Naive B cell (primary cell): ENCODE measurements at regions not wholly inside any gene's neighbourhood (a gene's known extent, or its start where the extent isn't known, plus 50 kb on each side); places are given as distances from the start of the nearest gene placed in this dataset.

Source experiments
- ATAC-seq, 2 donors: fragments of 150-1000 bp; cut with Tn5 transposase; 2 replicates each; pipeline ENCODE4 v1.10.0; 2021; ENCODE audit warnings: low read depth in 2 of 2, mild to moderate bottlenecking in 2 of 2, moderate library complexity in 2 of 2
- DNase-seq: peaks from one replicate; pipeline ENCODE4 v3.0.0; 2022
- H3K27ac Mint-ChIP-seq, 6 donors: one replicate each; pipeline ENCODE4 v1.8.0; 2020 to 2022; ENCODE audit warnings: mild to moderate bottlenecking in 6 of 6, mixed read lengths in 6 of 6, moderate library complexity in 5 of 6, inconsistent platforms in 2 of 6
- H3K27me3 Mint-ChIP-seq, 3 donors: one replicate each; pipeline ENCODE4 v1.8.0; 2021 to 2022; ENCODE audit warnings: mixed read lengths in 3 of 3, mild to moderate bottlenecking in 1 of 3
- H3K36me3 Mint-ChIP-seq, 2 donors: one replicate each; pipeline ENCODE4 v1.8.0; 2020 to 2022; ENCODE audit warnings: mixed read lengths in 2 of 2, inconsistent platforms in 1 of 2, mild to moderate bottlenecking in 1 of 2
- H3K4me1 Mint-ChIP-seq, 3 donors: one replicate each; pipeline ENCODE4 v1.8.0; 2020 to 2022; ENCODE audit warnings: mixed read lengths in 3 of 3, inconsistent platforms in 1 of 3, mild to moderate bottlenecking in 1 of 3, moderate library complexity in 1 of 3
- H3K4me3 Mint-ChIP-seq, 8 donors: one replicate each; pipeline ENCODE4 v1.8.0; 2020 to 2022; ENCODE audit warnings: mild to moderate bottlenecking in 8 of 8, mixed read lengths in 8 of 8, moderate library complexity in 8 of 8, inconsistent platforms in 2 of 8
- H3K9me3 Mint-ChIP-seq, 7 donors: one replicate each; pipeline ENCODE4 v1.8.0; 2020 to 2022; ENCODE audit warnings: mixed read lengths in 7 of 7, mild to moderate bottlenecking in 5 of 7, inconsistent platforms in 2 of 7, moderate library complexity in 1 of 7

DNA sequence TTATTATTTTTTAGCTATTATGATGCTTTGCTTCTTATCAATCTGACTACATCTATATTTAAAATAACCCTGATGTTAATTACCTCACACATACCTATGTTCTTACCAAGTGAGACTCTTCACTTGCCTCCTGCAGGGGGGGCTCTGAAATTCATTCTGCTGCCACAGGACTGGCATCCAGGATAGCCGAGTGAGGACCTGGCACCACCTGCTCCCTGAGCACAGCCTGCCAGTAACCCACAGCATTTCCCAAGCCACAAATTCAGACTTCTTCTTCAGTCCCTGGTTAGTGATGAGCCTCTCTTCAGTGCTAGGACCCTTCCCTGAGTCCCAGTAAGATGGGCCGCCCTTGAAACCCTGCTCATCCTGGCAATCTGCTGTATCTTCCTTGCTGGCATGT lies 296.5 kb upstream of the PLXNA2 start:
- peaks cover 0 to 16% (median 13%) of the 10 kb centered on the region in 3 donors for H3K27me3 Mint-ChIP-seq
- H3K4me1 Mint-ChIP-seq: peaks cover 4 to 11% (median 5%) of the 10 kb centered on the region in 3 donors
- H3K36me3 Mint-ChIP-seq: no peaks in the 10 kb centered on the region
- no peak for DNase-seq
- no peak overlapping the region for H3K27ac Mint-ChIP-seq
- H3K4me3 Mint-ChIP-seq: no peak overlapping the region
- H3K9me3 Mint-ChIP-seq: peaks cover 0 to 4% (median 0%) of the 10 kb centered on the region in 7 donors
- ATAC-seq: no peak

- no peak for DNase-seq
- H3K36me3 Mint-ChIP-seq: no peaks in the 10 kb centered on the region
- H3K27me3 Mint-ChIP-seq: peaks cover 0 to 16% (median 9%) of the 10 kb centered on the region in 3 donors
- peaks cover 4 to 7% (median 5%) of the 10 kb centered on the region in 3 donors for H3K4me1 Mint-ChIP-seq
- peak overlapping the region in 1 of 6 donors; percentile 27 for H3K27ac Mint-ChIP-seq
- ATAC-seq: no peak
- no peak overlapping the region for H3K4me3 Mint-ChIP-seq
- H3K9me3 Mint-ChIP-seq: peaks cover 0 to 4% (median 0%) of the 10 kb centered on the region in 7 donors
Measured at GRCh38 chr1:208541225-208541855, 297.2 kb upstream of the PLXNA2 start.

- Mint-ChIP-seq H3K27ac (no peak overlapping the region), H3K36me3 (no peaks in the 10 kb centered on the region), H3K9me3 (peaks cover 0 to 4% (median 0%) of the 10 kb centered on the region in 7 donors), H3K4me1 (peaks cover 4 to 6% (median 5%) of the 10 kb centered on the region in 3 donors), H3K27me3 (peaks cover 0 to 14% (median 11%) of the 10 kb centered on the region in 3 donors), H3K4me3 (no peak overlapping the region)
- DNase-seq (no peak), ATAC-seq (no peak)
Measured at GRCh38 chr1:208542309-208542708, 298.1 kb upstream of the PLXNA2 start.

DNA sequence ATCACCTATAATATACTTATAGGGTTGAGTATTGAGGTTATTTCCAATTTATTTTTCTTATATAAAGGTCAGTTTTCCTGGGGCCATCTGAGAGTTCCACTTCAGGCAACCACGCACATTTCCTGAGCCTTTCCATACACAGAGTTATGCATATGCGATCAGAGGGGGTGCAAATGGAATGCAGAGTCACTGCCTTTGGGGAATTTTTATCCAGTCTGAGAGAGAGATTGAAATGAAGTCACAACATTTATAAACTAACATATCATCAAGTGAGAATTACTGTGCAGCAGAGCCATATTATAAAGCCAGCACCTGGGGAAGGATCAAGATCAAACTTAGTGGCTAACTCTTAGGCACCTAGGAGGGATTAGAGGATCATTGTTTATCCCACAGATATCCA lies 299.9 kb upstream of the PLXNA2 start:
- Mint-ChIP-seq H3K4me1 (peaks cover 4 to 6% (median 5%) of the 10 kb centered on the region in 3 donors), H3K9me3 (peaks cover 0 to 4% (median 0%) of the 10 kb centered on the region in 7 donors), H3K4me3 (no peak overlapping the region), H3K36me3 (no peaks in the 10 kb centered on the region), H3K27ac (no peak overlapping the region), H3K27me3 (peaks cover 0 to 14% (median 11%) of the 10 kb centered on the region in 3 donors)
- DNase-seq (no peak), ATAC-seq (no peak)

DNA sequence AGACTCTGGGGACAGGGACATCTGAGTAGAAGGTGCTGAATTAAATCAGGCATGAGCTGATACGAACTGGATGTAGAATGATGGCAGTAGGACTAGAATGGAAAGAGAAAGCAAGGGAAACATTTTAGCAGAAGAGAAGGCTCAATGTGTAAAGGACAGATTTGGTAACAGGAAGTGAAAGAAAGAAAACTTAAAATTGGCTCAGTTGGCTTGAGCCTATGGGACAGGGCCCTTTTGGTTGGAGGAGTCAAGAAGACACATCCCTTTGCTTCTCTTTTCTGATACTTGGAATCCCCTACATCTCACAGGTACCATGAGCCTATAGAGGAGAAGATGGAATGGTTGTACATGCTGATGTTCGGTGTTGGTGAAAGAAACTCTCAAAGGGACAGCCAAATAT lies 300.6 kb upstream of the PLXNA2 start:
- Mint-ChIP-seq H3K4me1 (peaks cover 4 to 6% (median 5%) of the 10 kb centered on the region in 3 donors), H3K27me3 (peaks cover 0 to 14% (median 8%) of the 10 kb centered on the region in 3 donors), H3K27ac (no peak overlapping the region), H3K36me3 (no peaks in the 10 kb centered on the region), H3K4me3 (no peak overlapping the region), H3K9me3 (peaks cover 0 to 4% (median 0%) of the 10 kb centered on the region in 7 donors)
- no peak for DNase-seq
- no peak for ATAC-seq

- H3K4me3 Mint-ChIP-seq: peak overlapping the region in 1 of 8 donors; percentile 67
- H3K4me1 Mint-ChIP-seq: no peaks in the 10 kb centered on the region
- H3K36me3 Mint-ChIP-seq: no peaks in the 10 kb centered on the region
- H3K9me3 Mint-ChIP-seq: peaks cover 0 to 2% (median 0%) of the 10 kb centered on the region in 7 donors
- peaks cover 0 to 19% (median 10%) of the 10 kb centered on the region in 3 donors for H3K27me3 Mint-ChIP-seq
- no peak for ATAC-seq
- no peak overlapping the region for H3K27ac Mint-ChIP-seq
- no peak for DNase-seq
Measured at GRCh38 chr1:208551024-208551423, 306.8 kb upstream of the PLXNA2 start.

DNA sequence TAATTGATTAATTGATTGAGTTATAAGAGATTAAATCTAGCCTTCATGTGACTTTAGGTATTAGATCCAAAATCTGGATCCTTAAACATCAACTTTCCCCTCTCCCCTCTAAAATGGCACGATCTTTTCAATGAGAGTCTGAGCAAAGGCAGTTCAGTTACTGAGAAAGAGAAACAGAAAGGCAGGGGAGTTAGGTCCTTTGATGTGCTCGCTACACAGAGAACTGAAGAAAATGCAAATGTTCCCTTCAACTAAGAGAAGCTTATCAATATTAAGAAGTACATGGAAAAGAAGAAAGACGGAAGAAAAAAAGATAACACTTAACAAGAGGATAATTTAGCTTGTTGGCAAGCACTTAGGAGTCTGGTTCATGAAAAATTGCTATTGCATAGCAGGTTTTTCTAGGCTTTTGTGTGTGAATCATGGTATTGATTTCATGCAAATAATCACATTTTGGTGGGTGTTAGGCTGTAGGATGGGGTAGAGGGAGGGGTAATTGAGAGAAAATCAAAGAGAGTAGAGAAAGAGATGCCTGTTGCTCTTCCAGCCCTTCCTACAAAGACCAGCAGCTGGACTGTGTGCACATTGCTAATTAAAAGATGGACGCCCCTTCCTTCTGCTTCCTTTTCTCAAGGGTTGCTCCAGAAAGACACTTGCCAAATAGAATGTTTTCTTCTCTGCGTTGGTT lies 307.6 kb upstream of the PLXNA2 start:
- Mint-ChIP-seq H3K27me3 (peaks cover 0 to 17% (median 10%) of the 10 kb centered on the region in 3 donors), H3K4me3 (no peak overlapping the region), H3K4me1 (no peaks in the 10 kb centered on the region), H3K9me3 (peaks cover 0 to 2% (median 0%) of the 10 kb centered on the region in 7 donors), H3K27ac (no peak overlapping the region), H3K36me3 (no peaks in the 10 kb centered on the region)
- no peak for ATAC-seq
- DNase-seq: no peak

GRCh38 chr1:208552928-208553327 lies 308.7 kb upstream of the PLXNA2 start:
- Mint-ChIP-seq H3K9me3 (peaks cover 0 to 2% (median 0%) of the 10 kb centered on the region in 7 donors), H3K36me3 (no peaks in the 10 kb centered on the region), H3K27me3 (peaks cover 0 to 12% (median 10%) of the 10 kb centered on the region in 3 donors), H3K4me1 (no peaks in the 10 kb centered on the region), H3K4me3 (no peak overlapping the region), H3K27ac (no peak overlapping the region)
- no peak for ATAC-seq
- no peak for DNase-seq

- DNase-seq (no peak), ATAC-seq (no peak)
- Mint-ChIP-seq H3K27ac (no peak overlapping the region), H3K4me3 (no peak overlapping the region), H3K4me1 (no peaks in the 10 kb centered on the region), H3K27me3 (peaks cover 5 to 12% (median 10%) of the 10 kb centered on the region in 3 donors), H3K36me3 (no peaks in the 10 kb centered on the region), H3K9me3 (peaks cover 0 to 4% (median 0%) of the 10 kb centered on the region in 7 donors)
Measured at GRCh38 chr1:208556461-208556860, 312.3 kb upstream of the PLXNA2 start.

DNA sequence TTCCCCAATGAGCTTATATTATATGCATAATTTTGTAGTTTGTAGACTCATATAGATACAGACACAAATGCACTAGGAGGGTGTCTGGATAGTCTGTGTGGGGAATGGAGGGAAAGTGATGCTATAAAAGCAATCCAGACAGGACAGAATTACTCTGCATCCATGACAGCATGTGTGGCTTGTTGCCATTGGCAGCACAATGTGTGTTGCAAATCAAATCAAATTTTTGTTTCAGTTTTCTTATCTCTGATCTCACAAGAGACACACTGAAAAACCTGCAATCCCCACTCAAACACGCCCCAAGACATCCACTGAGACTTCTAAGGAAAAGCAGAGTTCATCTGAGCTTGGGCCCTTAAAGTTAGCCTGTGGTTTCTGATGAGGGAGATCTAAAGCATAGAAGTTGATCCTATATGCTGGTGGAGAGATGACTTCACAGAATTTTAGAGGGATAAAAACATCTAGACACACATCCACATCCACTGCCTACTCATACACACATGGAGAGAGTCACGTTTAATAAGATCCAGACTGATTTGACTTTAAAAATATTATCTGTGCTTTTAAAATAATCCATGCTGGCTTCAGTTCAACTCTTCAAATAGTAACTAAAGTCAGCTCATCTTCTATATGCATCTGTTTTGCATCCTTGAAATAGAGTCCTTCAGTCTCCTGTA lies 313.0 kb upstream of the PLXNA2 start:
- no peaks in the 10 kb centered on the region for H3K4me1 Mint-ChIP-seq
- H3K9me3 Mint-ChIP-seq: peaks cover 0 to 4% (median 0%) of the 10 kb centered on the region in 7 donors
- no peaks in the 10 kb centered on the region for H3K36me3 Mint-ChIP-seq
- no peak for DNase-seq
- H3K27me3 Mint-ChIP-seq: peaks cover 5 to 6% (median 6%) of the 10 kb centered on the region in 3 donors
- no peak for ATAC-seq
- H3K27ac Mint-ChIP-seq: no peak overlapping the region
- no peak overlapping the region for H3K4me3 Mint-ChIP-seq

- DNase-seq (no peak), ATAC-seq (no peak)
- Mint-ChIP-seq H3K4me1 (no peaks in the 10 kb centered on the region), H3K36me3 (no peaks in the 10 kb centered on the region), H3K27ac (no peak overlapping the region), H3K4me3 (no peak overlapping the region), H3K9me3 (peaks cover 0 to 4% (median 0%) of the 10 kb centered on the region in 7 donors), H3K27me3 (peaks cover under 1 to 6% (median 5%) of the 10 kb centered on the region in 3 donors)
Measured at GRCh38 chr1:208557723-208558094, 313.5 kb upstream of the PLXNA2 start.

DNA sequence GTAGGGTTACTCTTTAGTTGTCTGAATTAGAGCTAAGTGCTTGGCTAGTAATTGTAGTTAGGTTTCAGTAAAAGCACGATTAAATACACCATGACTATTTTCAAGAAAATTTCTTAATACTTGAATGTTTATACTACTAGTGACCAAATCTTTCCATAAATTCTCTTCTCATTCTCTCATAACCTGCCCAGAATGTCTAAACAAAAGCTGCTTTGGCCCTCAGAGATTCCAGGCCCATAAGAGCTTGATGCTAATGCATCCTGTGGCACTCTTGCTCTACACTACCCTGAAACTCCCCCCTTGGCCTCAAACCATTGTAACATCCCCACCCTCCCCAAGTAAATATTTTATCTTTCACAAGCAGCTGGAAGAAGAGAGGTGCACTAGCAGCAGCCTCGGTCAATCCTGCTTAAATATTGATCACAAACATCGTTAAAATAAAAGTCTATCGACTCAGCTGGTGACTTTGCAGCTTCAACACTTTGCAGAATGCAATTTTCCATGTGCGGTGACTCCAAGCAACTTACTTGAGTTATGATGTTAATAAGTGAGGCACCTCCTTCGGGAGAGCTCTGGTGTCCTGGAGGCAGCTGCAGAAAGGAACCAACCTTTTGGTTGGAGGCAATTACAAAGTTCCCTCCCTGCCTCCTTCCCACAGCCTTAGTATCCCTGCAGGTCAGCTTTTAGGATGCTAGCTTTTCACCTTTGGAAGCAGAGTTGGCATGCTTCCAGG lies 315.6 kb upstream of the PLXNA2 start:
- H3K27me3 Mint-ChIP-seq: peaks cover 3 to 6% (median 5%) of the 10 kb centered on the region in 3 donors
- no peaks in the 10 kb centered on the region for H3K4me1 Mint-ChIP-seq
- DNase-seq (no peak), ATAC-seq (no peak)
- H3K4me3 Mint-ChIP-seq: no peak overlapping the region
- no peak overlapping the region for H3K27ac Mint-ChIP-seq
- H3K9me3 Mint-ChIP-seq: peaks cover 0 to 4% (median 0%) of the 10 kb centered on the region in 7 donors
- no peaks in the 10 kb centered on the region for H3K36me3 Mint-ChIP-seq
